ENCODE measurements at regions not wholly inside any gene's neighbourhood (a gene's known extent, or its start where the extent isn't known, plus 50 kb on each side); places are given as distances from the start of the nearest gene placed in this dataset.

DNA sequence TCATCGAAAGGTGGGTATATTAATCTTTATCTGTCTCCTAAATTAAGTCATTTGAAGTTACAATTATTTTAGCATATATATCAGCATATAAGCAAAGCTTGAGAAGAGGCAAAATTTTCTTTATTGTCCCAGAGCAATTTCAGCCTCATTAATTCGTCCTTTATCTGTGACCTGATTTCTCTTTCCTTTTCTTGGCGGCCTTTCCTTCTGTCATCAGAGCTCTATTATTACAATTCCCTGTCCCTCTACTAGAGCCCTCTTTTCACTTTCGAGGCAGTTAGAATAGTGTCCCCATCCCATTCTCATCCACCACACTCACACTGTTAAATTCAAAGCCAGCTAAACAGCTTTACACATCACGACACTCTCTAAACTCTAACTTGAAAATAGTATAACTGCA, 1293.2 kb upstream of the FAM98A start:
- Mint-ChIP-seq H3K4me3 (no peak overlapping the region), H3K36me3 (no peaks in the 10 kb centered on the region), H3K9me3 (peaks cover 1% of the 10 kb centered on the region), H3K4me1 (no peaks in the 10 kb centered on the region), H3K27ac (no peak overlapping the region), H3K27me3 (no peaks in the 10 kb centered on the region)
- DNase-seq: no peak
- CTCF ChIA-PET: no interaction called here

DNA sequence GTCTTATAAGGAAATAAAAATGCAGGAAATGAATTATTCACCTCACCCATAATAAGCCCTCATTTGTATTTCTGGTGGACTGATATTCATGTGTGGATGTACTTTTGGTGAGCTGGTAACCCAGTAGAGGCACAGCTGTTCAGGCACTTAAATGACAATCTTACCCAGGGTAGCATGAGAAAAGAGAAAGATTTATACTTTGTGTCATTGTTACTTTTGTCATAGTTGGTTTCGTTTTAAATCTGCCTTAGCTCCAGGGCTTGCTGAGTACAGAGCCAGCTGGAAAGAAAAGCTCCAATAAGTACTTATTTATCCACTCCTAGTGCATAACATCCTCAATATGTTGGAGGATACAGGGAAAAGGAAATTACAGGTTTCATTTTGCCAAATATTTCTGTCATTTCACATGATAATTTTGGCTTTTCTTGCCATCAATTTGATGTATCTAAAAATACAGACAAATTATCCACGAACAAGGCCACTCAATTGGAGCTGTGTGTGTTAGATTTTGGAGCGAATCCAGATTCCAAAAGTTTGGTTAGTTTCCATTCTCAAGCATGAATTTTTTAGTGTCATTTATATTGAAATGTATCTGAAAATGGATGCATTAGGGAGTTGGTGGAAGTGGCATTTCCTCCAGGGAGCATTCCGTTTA, 1276.1 kb upstream of the FAM98A start:
- no peak overlapping the region for H3K27ac Mint-ChIP-seq
- no peaks in the 10 kb centered on the region for H3K36me3 Mint-ChIP-seq
- CTCF ChIA-PET: no interaction called here
- peaks cover 4% of the 10 kb centered on the region for H3K9me3 Mint-ChIP-seq
- H3K4me1 Mint-ChIP-seq: no peaks in the 10 kb centered on the region
- H3K4me3 Mint-ChIP-seq: no peak overlapping the region
- no peak for DNase-seq
- H3K27me3 Mint-ChIP-seq: no peaks in the 10 kb centered on the region

DNA sequence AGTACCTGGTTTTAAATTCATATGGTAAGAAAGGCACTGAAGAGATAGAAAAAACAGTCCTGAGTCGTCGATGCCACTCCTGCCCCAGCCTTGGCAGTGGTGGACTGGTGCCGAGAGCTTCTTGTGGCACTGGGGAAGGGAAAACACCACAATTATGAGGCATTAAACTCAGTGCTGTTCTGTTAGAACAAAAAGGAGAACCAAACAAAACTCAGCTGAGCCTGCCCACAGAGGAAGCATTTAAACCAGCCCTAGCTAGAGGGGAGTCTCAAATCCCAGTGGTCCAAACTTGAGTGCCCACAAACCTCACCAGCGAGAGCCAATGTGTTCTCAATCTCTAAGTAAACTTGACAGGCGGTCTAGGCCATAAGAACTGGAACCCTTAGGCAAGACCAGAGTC, 1254.5 kb upstream of the FAM98A start:
- no peaks in the 10 kb centered on the region for H3K4me1 Mint-ChIP-seq
- H3K36me3 Mint-ChIP-seq: no peaks in the 10 kb centered on the region
- H3K9me3 Mint-ChIP-seq: peaks cover 23% of the 10 kb centered on the region
- CTCF ChIA-PET: no interaction called here
- H3K4me3 Mint-ChIP-seq: no peak overlapping the region
- no peak for DNase-seq
- no peak overlapping the region for H3K27ac Mint-ChIP-seq
- H3K27me3 Mint-ChIP-seq: no peaks in the 10 kb centered on the region

DNA sequence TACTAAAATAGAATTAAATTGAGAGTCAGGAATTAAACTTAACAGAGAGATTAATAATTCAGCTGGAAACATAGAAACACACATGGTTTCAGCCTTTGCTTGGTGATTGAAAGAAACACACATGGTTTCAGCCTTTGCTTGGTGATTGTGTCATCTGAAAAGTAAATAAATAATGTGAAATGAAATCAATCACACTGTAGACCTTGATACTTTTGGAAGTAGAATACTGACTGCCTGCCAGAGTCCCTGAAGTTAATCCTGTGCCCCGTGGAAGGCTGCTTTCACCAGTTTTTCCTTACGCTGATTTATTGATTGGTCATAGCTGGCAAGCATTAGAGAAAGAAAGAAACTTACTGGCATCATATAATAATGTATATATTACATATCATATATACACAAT, 1252.7 kb upstream of the FAM98A start:
- Mint-ChIP-seq H3K27ac (no peak overlapping the region), H3K4me3 (no peak overlapping the region), H3K36me3 (no peaks in the 10 kb centered on the region), H3K9me3 (peaks cover 24% of the 10 kb centered on the region), H3K4me1 (no peaks in the 10 kb centered on the region), H3K27me3 (no peaks in the 10 kb centered on the region)
- DNase-seq: no peak
- CTCF ChIA-PET: no interaction called here

DNA sequence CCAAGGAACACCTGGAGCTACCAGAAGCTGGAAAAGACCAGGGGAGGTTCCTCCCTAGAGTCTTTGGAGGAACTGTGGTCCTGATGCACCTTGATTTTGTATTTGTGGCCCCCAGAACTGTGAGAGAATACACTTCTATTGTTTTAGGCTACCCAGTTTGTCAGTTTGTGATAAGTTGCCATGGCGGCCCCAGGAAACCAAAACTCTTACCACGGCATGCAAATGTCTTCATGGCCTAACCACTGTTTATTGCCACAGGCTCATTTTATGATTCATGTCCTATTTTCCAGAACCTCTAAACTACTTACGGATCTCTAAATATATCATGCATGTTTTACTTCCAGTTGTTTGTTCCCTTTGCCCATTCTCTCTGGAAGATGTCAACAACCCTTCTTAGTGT, 1250.7 kb upstream of the FAM98A start:
- H3K4me1 Mint-ChIP-seq: no peaks in the 10 kb centered on the region
- no peak overlapping the region for H3K4me3 Mint-ChIP-seq
- no peaks in the 10 kb centered on the region for H3K36me3 Mint-ChIP-seq
- H3K27ac Mint-ChIP-seq: no peak overlapping the region
- CTCF ChIA-PET: no interaction called here
- peaks cover 21% of the 10 kb centered on the region for H3K9me3 Mint-ChIP-seq
- no peak for DNase-seq
- H3K27me3 Mint-ChIP-seq: no peaks in the 10 kb centered on the region

DNA sequence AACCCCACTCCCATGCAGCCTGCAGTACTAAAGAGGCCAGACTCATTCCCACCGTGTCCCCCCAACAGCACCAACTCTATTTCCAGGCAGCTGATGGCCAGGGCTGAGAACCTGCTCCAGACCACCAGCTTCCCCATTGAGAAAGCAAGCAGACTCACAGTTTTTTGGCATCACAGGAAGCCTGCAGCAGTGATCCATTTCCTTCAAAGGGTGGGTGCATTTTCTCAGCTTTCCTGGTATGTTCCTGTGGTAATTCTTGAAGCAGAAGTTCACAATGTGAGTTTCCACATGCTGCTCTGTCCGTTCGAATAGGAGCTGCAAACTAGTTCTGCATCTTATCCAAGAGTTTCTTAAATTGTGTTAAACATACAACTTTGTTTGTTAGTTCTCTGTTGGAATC, 1249.6 kb upstream of the FAM98A start:
- Mint-ChIP-seq H3K27me3 (no peaks in the 10 kb centered on the region), H3K9me3 (peaks cover 15% of the 10 kb centered on the region), H3K27ac (no peak overlapping the region), H3K36me3 (no peaks in the 10 kb centered on the region), H3K4me3 (no peak overlapping the region), H3K4me1 (no peaks in the 10 kb centered on the region)
- CTCF ChIA-PET: no interaction called here
- DNase-seq: no peak

DNA sequence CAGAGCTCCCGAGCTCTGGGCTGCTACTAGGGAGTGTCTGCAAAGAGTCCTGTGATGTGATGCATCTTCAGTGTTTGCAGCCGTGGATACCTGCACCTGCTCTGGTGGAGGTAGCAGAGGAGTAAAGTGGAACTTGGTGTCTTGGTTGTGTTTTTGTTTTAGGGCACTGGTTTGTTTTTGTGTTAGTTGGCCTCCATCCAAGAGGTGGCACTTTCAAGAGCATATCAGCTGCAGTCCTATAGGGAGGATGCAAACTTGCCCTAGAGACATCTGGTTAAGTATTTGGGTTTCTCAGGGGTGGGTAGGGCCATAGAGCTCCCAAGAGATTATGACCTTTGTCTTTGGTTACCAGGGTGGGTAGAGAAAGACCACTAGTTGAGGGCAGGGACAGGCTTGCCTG, 1249.0 kb upstream of the FAM98A start:
- Mint-ChIP-seq H3K4me1 (no peaks in the 10 kb centered on the region), H3K36me3 (no peaks in the 10 kb centered on the region), H3K27me3 (no peaks in the 10 kb centered on the region), H3K9me3 (peaks cover 12% of the 10 kb centered on the region), H3K4me3 (no peak overlapping the region), H3K27ac (no peak overlapping the region)
- CTCF ChIA-PET: no interaction called here
- DNase-seq: no peak

DNA sequence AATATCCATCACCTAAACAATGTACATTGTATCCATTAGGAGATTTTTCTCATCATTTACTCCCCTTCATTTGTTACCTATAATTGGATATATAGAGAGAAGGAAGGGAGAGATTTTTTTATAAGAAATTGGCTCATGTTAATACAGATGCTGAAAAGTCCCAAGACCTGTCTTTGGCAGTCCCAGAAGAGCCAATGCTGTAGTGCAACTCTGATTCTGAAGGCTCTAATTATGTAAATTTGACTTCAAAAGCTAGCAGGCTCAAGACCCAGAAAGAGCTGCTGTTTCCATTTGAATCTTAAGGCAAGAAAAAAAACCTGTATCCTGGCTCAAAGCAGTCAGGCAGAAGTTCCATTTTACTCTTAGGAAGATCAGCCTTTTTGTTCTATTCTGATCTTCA, 1245.5 kb upstream of the FAM98A start:
- H3K4me3 Mint-ChIP-seq: no peak overlapping the region
- no peaks in the 10 kb centered on the region for H3K36me3 Mint-ChIP-seq
- peaks cover 9% of the 10 kb centered on the region for H3K9me3 Mint-ChIP-seq
- DNase-seq: no peak
- CTCF ChIA-PET: no interaction called here
- no peak overlapping the region for H3K27ac Mint-ChIP-seq
- H3K27me3 Mint-ChIP-seq: no peaks in the 10 kb centered on the region
- no peaks in the 10 kb centered on the region for H3K4me1 Mint-ChIP-seq

DNA sequence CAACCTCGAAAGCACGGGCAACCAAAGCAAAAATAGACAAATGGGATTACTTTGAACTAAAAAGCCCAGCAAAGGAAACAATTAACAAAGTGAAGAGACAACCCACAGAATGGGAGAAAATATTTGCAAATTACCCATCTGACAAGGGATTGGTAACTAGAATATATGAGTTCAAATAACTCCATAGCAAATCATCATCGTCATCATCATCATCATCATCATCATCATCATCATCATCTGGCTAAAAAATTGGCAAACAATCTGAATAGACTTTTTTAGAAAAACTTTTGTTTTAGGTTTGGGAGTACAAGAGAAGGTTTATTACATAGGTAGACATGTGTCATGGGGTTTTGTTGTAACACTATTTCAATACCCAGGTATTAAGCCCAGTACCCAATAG, 1239.3 kb upstream of the FAM98A start:
- Mint-ChIP-seq H3K27ac (no peak overlapping the region), H3K4me3 (no peak overlapping the region), H3K36me3 (no peaks in the 10 kb centered on the region), H3K27me3 (no peaks in the 10 kb centered on the region), H3K9me3 (peaks cover 12% of the 10 kb centered on the region), H3K4me1 (no peaks in the 10 kb centered on the region)
- no peak for DNase-seq
- CTCF ChIA-PET: no interaction called here

DNA sequence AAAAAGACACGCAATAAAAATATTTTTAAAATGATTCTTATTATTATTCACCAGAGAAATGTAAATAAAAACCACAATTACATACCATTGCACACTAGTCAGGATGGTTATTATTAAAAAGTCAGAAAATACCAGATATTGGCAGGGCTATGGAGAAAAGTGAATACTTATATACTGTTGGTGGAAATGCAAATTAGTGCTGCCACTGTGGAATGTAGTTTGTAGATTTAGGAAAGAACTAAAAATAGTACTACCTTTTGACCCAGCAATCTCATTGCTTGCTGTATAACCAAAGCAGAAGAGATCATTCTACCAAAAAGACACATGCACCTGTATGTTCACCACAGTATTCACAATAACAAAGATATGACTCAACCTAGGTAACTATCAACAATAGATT, 1237.3 kb upstream of the FAM98A start:
- H3K36me3 Mint-ChIP-seq: no peaks in the 10 kb centered on the region

DNA sequence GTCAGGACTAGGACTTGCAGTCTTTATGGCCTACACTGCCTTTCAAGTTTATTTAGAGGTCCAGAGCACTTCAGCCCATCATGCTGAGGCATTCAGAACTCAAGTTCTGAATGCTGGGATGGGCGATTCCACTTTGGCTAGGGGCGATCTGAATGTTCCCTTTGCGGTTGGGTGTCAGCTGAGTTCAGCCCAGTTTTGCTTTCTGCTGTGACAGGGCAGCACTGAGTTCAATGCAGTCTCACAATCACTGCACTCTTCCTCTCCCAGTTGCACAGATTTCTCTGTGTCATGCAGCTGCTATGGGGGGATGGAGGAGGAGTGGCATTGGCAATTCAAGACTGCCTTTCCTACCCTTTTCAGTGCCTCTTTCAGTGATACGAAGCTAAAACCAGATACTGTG, 1232.0 kb upstream of the FAM98A start:
- DNase-seq: no peak
- Mint-ChIP-seq H3K9me3 (peaks cover 7% of the 10 kb centered on the region), H3K4me3 (no peak overlapping the region), H3K27ac (no peak overlapping the region), H3K36me3 (no peaks in the 10 kb centered on the region), H3K27me3 (no peaks in the 10 kb centered on the region), H3K4me1 (no peaks in the 10 kb centered on the region)
- CTCF ChIA-PET: no interaction called here

More for the DNA sequence above, 1237.3 kb upstream of the FAM98A start:
- Mint-ChIP-seq H3K4me3 (no peak overlapping the region), H3K9me3 (peaks cover 12% of the 10 kb centered on the region), H3K4me1 (no peaks in the 10 kb centered on the region), H3K27ac (no peak overlapping the region), H3K27me3 (no peaks in the 10 kb centered on the region)
- CTCF ChIA-PET: no interaction called here
- no peak for DNase-seq

DNA sequence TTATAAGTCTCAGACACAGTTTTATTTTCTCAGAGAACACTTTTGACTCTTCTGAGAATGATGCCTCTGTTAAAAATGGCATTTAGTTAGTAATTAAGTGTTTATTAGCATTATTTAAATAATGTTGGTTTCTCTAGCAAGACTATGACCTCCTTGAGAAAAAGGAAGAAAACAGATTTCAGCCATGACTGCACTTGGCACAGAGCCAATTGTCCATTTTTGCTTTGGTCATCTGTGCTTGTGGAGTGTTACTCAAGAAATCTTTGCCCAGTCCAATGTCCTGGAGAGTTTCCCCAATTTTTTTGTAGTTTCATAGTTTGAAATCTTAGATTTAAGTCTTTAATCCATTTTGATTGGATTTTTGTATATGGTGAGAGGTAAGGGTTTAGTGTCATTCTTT, 1229.4 kb upstream of the FAM98A start:
- Mint-ChIP-seq H3K4me3 (no peak overlapping the region), H3K4me1 (no peaks in the 10 kb centered on the region), H3K27ac (no peak overlapping the region), H3K27me3 (no peaks in the 10 kb centered on the region), H3K36me3 (no peaks in the 10 kb centered on the region), H3K9me3 (peaks cover under 1% of the 10 kb centered on the region)
- CTCF ChIA-PET: no interaction called here
- DNase-seq: no peak

DNA sequence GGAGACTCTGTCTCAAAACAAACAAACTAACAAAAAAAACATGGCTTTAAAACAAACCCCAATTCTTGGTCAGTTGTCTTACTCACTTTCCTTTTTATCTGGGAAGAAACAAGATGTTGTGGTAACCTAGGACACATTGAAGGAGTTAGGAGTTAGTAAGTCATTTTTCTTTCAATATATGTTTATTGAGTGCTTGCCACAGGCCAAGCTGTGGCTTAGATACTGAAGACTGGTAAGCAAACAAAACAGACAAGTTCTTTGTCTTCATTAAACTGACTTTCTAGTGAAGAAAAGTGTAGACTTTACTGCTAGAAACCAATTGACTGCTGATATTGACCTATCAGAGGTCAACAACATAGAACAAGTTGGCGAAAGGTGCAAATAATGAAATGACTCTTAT, 1228.3 kb upstream of the FAM98A start:
- no peak overlapping the region for H3K27ac Mint-ChIP-seq
- no peaks in the 10 kb centered on the region for H3K36me3 Mint-ChIP-seq
- peaks cover 3% of the 10 kb centered on the region for H3K9me3 Mint-ChIP-seq
- CTCF ChIA-PET: no interaction called here
- no peak overlapping the region for H3K4me3 Mint-ChIP-seq
- no peak for DNase-seq
- H3K27me3 Mint-ChIP-seq: no peaks in the 10 kb centered on the region
- no peaks in the 10 kb centered on the region for H3K4me1 Mint-ChIP-seq

DNA sequence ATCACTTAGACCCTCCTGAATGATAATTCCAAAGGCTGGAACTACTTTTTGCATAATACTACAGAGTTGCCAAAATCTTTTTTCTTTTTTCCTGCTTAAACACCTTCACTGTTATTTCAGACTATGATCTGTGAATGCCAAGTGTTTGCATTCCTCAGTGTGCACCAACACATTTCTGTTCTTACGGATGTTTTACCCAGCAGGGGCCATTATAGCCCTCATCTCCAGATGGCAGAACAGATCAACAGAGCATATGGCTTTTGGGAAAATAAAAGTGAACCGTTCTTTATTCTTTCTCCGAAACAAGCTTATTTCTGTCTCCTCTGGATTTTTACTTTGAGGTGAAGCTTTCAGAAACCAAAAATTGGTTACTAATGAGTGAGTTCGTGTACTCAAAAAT, 1226.6 kb upstream of the FAM98A start:
- no peaks in the 10 kb centered on the region for H3K4me1 Mint-ChIP-seq
- H3K36me3 Mint-ChIP-seq: no peaks in the 10 kb centered on the region
- no peak for DNase-seq
- no peak overlapping the region for H3K27ac Mint-ChIP-seq
- CTCF ChIA-PET: no interaction called here
- peaks cover 3% of the 10 kb centered on the region for H3K9me3 Mint-ChIP-seq
- H3K4me3 Mint-ChIP-seq: no peak overlapping the region
- no peaks in the 10 kb centered on the region for H3K27me3 Mint-ChIP-seq

DNA sequence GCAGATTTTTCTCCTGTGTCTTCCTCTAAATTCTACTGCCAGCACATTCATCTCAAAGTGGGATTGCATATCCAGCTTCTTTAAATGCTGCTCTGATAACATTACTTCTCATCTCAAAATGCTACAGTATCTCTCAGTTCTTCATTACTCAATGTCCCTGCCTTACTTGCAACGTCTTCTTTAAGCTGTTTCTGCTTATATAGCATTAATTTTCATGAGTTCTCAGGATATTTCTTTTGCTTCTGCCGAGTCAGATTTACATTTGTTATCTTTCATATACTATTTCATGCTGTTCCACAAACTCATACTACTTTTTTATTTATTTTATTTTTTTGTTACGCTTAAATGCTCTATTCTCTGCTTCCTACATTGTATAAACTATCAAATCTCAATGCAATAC, 1223.5 kb upstream of the FAM98A start:
- Mint-ChIP-seq H3K4me1 (no peaks in the 10 kb centered on the region), H3K9me3 (peaks cover 7% of the 10 kb centered on the region), H3K27me3 (no peaks in the 10 kb centered on the region), H3K36me3 (no peaks in the 10 kb centered on the region), H3K4me3 (no peak overlapping the region), H3K27ac (no peak overlapping the region)
- CTCF ChIA-PET: no interaction called here
- no peak for DNase-seq

DNA sequence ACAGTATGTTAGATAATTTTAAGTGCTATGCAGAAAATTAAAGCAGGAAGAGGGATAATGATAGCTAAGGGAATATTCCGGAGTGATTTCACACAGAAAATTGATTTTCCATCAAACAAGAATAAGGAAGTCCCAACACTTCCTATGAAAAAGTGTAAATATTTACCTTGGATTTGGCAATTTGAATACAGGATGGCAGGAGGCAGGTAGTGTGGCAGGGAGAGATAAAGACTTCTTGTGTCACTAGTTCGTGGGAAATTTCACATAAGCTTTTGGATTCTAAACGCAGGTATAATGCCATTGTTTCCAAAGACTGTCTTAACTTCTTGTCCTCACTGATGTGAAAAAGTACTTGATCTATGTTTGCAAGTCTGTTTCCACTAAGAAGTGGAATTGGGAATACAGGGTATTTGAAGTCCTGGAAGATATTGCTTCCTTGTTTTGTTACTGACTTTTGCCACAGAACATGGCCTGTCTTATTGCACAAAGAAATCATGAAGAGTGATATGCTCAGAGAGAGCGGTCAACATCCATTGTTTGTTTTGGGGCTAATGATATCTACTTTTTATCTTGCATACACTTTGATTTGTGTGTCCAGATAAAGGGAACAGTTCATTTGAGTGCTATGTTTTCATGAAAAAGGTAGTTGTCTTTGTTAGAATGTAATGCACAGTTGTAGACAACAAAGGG, 1216.1 kb upstream of the FAM98A start:
- Mint-ChIP-seq H3K4me3 (no peak overlapping the region), H3K27me3 (no peaks in the 10 kb centered on the region), H3K9me3 (peaks cover 7% of the 10 kb centered on the region), H3K36me3 (no peaks in the 10 kb centered on the region), H3K4me1 (no peaks in the 10 kb centered on the region), H3K27ac (no peak overlapping the region)
- CTCF ChIA-PET: no interaction called here
- no peak for DNase-seq

Measured in activated naive CD4-positive, alpha-beta T cell treated with anti-CD3 and anti-CD28 coated beads, Interleukin-2, amount 10 ng/mL, durations not matched to agents 7 days and 5 days (primary cell).